Stimulated activated CD4-positive, alpha-beta T cell treated with anti-CD3 and anti-CD28 coated beads, Interleukin-4, amount 100 ng/mL, for 1 hour (primary cell): ENCODE measurements at regions not wholly inside any gene's neighbourhood (a gene's known extent, or its start where the extent isn't known, plus 50 kb on each side); places are given as distances from the start of the nearest gene placed in this dataset.
A peak's percentile ranks its signal among the peaks of the same experiment; 100 is the strongest.
"Not testable (repeated sequence)": the region's sequence is repeated elsewhere in the genome, so short reads cannot be mapped to it uniquely, and the experiment has no call there.

ENCODE experiments used
- DNase-seq: peaks from one replicate; pipeline ENCODE4 v3.0.0-alpha.2; 2020

DNA sequence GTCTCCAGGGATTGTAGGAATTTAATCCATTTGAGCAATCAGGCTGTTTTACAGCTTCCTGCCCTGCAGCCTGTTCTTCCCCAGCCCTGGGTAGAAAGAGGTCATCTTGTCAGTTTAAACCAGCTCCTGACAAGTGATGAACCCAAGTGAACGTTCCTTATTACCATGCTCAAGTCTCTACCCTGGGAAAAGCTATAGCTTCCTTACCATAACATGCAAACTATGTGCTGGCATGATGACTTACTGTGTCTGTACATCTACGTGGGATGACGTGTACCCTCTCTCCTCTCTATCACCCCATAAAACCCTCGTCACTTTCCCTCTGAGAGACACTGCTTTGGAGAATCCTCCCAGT lies 452.2 kb downstream of the XYLT1 start:
- DNase-seq, result no peak

GRCh38 chr16:17019366-17019765 lies 451.4 kb downstream of the XYLT1 start:
- no peak for DNase-seq

- no peak for DNase-seq
These were observed 447.2 kb downstream of the XYLT1 start for GRCh38 chr16:17023606-17024005.

GRCh38 chr16:17024514-17024913 lies 446.2 kb downstream of the XYLT1 start:
- no peak for DNase-seq

GRCh38 chr16:17026600-17027242 lies 444.0 kb downstream of the XYLT1 start:
- DNase-seq, result peak; percentile 12

DNA sequence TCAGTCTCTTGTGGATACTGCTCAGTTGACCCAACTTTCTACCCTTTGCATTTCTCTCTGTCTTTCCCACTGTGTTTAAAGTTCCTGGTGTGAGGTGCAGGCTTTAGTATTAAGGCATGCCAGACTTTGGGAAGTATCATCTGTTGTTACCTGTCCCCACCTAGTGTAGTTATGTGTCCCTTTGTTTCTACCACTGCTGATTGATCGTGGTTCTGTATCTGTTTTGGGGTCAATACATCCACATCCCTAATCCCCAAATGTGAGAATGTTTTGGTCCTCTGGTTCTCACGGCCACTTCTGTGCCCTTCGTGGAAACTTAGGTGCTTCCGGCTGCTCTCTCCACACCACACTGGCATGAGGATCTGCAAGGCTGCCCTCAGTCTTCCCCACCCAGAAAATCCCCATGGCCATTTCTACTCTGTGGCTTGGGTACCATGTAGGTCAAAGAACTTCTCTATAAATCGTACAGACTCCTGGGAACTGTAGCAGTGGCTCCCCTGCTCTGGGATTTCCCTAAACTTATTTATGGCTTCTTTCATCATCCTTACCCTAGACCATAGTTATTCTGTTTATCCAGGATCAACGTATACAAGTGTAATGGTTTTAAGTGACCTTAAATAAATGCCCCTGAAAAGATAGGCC lies 443.2 kb downstream of the XYLT1 start:
- DNase-seq, result no peak

DNA sequence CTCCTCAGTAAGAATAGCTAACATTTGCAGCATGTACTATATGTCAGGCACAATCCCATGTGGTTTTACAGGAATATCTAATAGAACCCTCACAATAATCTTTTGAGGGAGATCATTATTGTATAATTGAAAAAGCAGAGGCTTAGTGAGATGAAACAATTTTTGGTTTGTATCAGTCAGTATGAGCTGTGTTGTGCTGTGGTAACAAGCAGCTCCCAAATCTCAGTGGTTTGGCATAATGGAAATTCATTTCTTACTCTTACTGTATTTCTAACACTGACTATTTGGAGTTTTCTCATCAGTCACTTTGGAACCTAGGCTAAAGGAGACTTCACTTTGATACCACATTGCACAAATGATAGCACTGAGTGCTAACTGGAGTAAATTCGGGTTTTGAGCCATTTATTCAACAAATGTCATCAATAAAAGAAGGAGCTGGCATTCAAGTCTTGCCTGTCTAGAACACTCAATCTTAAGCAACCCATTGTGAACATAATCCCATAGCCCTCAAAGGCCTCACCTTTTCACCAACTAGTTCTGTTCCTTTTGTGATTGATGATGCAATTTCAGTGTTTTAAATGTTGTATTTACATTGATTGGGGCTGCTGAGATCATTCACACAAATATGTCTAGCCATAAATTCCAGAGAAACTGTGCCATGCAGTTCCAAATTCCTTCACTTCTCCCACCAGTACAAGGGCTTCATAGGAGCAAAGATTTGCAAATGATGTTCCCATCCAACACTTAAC lies 441.0 kb downstream of the XYLT1 start:
- no peak for DNase-seq

DNA sequence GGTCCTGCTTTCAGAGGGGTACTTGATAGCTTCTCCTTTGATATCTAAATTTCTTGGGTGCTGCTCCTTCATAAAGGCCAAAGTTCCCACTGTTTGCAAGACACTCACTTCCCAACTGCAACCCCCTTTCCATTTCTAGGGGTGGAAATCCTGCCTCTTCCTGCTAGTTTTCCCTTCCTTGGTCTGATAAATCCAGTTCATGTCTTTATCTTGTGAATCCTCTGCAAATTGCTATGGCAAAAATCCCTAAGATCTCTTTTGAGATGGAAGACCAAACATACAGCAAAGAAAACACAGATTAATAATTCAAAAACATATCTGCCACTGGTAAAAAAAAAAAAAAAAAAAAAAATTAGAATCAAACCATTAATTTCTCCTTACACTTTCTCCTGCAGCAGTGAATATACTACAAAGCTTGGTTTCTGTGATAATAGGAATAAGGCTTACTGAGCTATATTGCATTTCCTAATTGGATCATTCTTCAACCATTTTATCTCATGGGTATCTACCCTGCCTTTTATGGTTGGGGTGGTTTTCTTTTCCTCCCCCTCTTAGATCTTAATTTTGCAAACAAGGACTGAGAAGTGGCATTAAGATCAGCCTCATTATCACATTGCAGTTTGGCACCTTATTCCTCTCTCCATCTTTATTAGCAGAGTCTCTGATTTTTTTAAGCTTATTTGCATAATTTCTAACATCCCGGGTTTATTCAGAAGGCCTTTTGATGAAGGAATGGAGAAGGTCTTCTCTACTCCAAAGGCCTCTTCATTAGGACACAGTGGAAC lies 439.1 kb downstream of the XYLT1 start:
- no peak for DNase-seq

DNA sequence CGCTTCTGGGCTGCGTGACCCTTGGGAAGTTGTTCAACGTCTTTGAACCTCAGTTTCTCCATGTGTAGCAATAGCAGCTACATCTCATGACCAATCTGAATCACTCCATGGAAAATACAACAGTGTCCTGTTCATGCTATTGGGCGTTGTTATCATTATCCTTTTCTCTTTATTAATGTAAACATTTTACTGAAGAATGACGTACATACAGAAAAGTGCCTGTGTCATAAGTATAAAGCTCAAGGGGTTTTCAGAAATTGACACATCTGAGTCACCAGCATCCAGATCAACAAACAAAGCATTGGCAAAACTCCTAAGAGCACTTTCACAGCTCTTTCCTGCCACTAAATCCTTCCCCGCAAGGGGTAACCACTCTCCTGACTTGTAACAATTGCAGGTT lies 438.4 kb downstream of the XYLT1 start:
- no peak for DNase-seq

DNA sequence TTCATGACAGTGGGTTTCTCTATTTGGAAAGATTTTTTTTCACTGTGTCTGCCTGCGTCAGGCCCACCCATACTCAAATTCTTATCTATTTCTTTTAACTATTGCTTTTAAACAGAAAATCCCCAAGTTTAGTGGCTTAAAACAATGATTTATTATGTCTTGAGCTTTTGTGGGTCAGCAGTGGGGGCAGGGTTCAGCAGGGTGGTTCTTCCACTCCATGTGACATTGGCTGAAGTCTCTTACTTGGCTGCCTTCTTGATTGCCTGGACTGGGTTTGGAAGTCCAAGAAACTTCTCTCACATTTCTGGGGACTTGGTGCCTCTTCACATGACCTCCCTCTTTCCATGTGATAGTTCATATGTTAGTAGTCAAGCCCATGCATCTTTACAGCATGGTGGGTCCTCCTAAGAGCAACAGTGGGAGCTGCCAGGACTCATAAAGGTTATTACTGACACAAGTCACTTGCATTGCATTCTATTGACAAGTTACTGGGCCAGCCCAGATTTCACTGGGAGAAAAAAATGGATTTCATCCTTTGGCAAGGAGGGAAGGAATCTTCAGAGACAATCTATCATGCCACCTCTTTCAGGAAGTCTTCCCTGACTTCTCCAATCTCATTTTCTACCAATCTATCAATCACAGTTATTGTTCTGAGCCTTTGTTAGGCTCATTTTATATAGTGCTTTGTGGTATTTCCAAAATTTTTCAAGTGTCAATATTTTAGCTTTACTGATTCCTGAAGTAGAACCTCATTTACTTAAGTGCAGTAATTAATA lies 436.1 kb downstream of the XYLT1 start:
- DNase-seq, result no peak

GRCh38 chr16:17037499-17037898 lies 433.3 kb downstream of the XYLT1 start:
- no peak for DNase-seq

DNA sequence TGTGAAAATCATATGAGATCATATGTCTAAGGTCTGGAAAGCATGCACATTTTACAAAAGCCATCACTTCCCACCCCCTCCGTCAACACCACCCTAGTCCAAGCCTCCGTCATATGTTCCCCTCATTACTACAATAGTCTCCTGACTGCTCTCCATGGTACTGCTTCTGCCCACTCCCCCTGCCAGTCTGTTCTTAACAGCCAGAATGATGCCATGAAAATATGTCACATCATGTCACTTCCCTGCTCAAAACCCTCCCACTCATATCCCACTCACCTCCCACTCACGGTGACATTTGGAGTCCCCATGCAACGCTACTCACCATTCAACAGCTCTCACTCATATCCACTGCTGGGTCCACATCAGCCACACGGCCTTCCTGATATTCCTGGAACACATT lies 432.3 kb downstream of the XYLT1 start:
- DNase-seq, result no peak

- not testable (repeated sequence) for DNase-seq
These were observed 421.7 kb downstream of the XYLT1 start for GRCh38 chr16:17049109-17049508.

DNA sequence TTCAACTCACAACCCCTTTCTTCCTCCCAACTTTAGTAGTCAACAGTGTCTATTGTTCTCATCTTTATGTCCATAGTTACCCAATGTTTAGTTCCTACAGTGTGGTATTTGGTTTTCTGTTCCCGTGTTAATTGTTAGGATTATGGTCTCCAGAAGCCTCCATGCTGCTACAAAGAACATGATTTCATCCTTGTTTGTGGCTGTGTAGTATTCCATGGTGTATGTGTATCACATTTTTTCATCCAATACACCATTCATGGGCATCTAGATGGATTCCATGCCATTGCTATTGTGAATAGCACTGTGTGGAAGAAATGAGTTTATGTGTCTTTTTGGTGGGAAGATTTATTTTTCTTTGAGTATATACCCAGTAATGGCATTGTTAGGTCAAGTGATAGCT lies 420.3 kb downstream of the XYLT1 start:
- DNase-seq, result no peak
